Breast epithelium (tissue), 3 donors: ENCODE measurements at regions not wholly inside any gene's neighbourhood (a gene's known extent, or its start where the extent isn't known, plus 50 kb on each side); places are given as distances from the start of the nearest gene placed in this dataset.

Experiments used
- CTCF ChIP-seq, 3 donors: fragments of 450-650 bp; IDR thresholded peaks; one replicate each; pipeline ENCODE4 v1.5.1; 2016 to 2017; ENCODE audit warnings: antibody characterized with exemption in 3 of 3, mild to moderate bottlenecking in 3 of 3, moderate library complexity in 3 of 3
- POLR2A ChIP-seq: fragments of 450-650 bp; IDR thresholded peaks from one replicate; pipeline ENCODE4 v1.6.1; 2016; ENCODE audit warnings: antibody characterized with exemption, mild to moderate bottlenecking, moderate library complexity

GRCh38 chr13:111957913-111958450, 109.0 kb upstream of the SOX1 start:
- no peak for TF ChIP-seq CTCF (IDR thresholded peaks at IDR 0.05)
- TF ChIP-seq POLR2A: no peak
